IPS DF 6.9 (cell line): ENCODE measurements at regions not wholly inside any gene's neighbourhood (a gene's known extent, or its start where the extent isn't known, plus 50 kb on each side); places are given as distances from the start of the nearest gene placed in this dataset.
"Not testable (repeated sequence)": the region's sequence is repeated elsewhere in the genome, so short reads cannot be mapped to it uniquely, and the experiment has no call there.

Experiments used
- DNase-seq: peaks from one replicate; pipeline ENCODE4 v3.0.0-alpha.2; 2013; ENCODE audit warnings: low read depth, low spot score
- H3K27ac ChIP-seq: one replicate; pipeline ENCODE4 v1.5.1; 2013; ENCODE audit warnings: low read length, control low read depth
- H3K27me3 ChIP-seq: 2 replicates; pipeline ENCODE4 v1.6.1; 2013; ENCODE audit warnings: mild to moderate bottlenecking, low read length; ENCODE audit not compliant: control insufficient read depth, insufficient read depth
- H3K36me3 ChIP-seq: 2 replicates; pipeline ENCODE4 v1.6.1; 2013; ENCODE audit warnings: low read length; ENCODE audit not compliant: control insufficient read depth, insufficient read depth
- H3K4me1 ChIP-seq: 2 replicates; pipeline ENCODE4 v1.6.1; 2013; ENCODE audit warnings: low read length; ENCODE audit not compliant: control insufficient read depth, insufficient read depth
- H3K4me3 ChIP-seq: 2 replicates; pipeline ENCODE4 v1.5.1; 2013; ENCODE audit warnings: mild to moderate bottlenecking, low read length
- H3K9me3 ChIP-seq: 2 replicates; pipeline ENCODE4 v1.6.1; 2013; ENCODE audit warnings: low read length, inconsistent platforms; ENCODE audit not compliant: control insufficient read depth, insufficient read depth
- WGBS: extraction: QIAGEN DNeasy Blood & Tissue Kit; methylation state at CpG from one replicate; pipeline ENCODE4 v1.1.7; 2013; ENCODE audit warnings: mixed read lengths, missing lambda C conversion rate; ENCODE audit not compliant: insufficient read length, insufficient coverage; 5-methylcytosine and 5-hydroxymethylcytosine counted together

DNA sequence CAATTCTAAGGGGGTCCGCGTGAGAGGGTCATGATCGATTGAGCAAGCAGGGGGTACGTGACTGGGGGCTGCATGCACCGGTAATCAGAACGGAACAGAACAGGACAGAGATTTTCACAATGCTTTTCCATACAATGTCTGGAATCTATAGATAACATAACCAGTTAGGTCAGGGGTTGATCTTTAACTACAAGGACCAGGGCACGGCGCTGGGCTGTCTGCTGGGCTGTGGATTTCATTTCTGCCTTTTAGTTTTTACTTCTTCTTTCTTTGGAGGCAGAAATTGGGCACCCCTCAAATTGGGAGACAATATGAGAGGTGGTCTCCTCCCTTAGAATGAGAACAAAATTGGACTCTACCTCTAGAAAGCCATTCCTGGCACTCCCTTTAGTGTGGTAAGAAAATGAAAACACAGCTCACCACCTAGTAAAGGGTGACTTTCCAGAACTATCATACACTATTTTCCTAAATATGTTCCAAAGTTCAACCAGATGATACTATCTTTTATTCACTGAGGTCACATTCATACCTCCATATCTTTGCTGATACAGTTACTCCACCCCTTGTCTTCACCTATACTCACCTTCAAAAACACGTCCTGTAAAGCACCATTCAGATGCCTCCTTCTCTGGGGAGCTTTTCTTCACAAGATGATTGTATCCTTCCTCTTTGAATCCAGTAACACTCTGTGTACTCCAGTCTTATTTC lies 1058.3 kb upstream of the SLIT2 start:
- no peak overlapping the region for H3K27ac ChIP-seq
- no peak overlapping the region for H3K4me3 ChIP-seq
- no peaks in the 10 kb centered on the region for H3K36me3 ChIP-seq
- no peaks in the 10 kb centered on the region for H3K9me3 ChIP-seq
- no peak for DNase-seq
- WGBS = no CpG with 5 or more reads among the region's 9 CpGs
- H3K4me1 ChIP-seq = no peaks in the 10 kb centered on the region
- no peaks in the 10 kb centered on the region for H3K27me3 ChIP-seq

DNA sequence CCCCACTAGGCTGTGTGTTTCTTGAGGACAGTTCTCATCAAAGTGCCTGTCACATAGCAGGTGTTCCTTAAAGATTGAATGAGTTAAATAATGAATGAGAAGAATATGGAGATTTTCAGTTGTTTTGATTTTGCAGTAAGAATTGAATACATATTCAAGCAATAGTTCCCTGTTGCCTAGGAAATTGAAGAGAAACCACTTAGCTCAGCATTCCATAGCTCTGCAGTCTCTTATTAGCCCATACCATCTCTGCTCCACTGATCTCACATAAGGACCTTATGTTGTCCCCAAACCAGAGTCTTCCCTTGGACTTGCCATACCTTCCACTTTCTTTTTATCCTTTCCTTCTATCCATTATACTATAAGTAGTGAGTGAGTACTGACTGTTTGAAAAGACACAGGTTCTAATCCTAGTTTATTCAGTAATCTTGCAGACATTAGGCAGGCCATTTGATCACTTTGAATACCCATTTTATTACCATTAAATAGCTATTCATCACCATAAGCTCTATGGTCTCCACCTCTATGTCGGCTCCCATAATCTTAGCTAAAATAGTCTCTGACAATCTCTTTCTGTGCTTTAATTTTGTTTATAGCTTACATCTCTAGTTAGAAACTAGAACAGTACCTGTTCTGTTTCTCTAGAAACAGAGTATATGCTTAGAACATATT lies 1059.6 kb upstream of the SLIT2 start:
- no peaks in the 10 kb centered on the region for H3K27me3 ChIP-seq
- H3K36me3 ChIP-seq = no peaks in the 10 kb centered on the region
- no peaks in the 10 kb centered on the region for H3K9me3 ChIP-seq
- no peak for DNase-seq
- WGBS = no CpG with 5 or more reads among the region's 1 CpG
- H3K4me1 ChIP-seq = no peaks in the 10 kb centered on the region
- no peak overlapping the region for H3K4me3 ChIP-seq
- H3K27ac ChIP-seq = no peak overlapping the region

DNA sequence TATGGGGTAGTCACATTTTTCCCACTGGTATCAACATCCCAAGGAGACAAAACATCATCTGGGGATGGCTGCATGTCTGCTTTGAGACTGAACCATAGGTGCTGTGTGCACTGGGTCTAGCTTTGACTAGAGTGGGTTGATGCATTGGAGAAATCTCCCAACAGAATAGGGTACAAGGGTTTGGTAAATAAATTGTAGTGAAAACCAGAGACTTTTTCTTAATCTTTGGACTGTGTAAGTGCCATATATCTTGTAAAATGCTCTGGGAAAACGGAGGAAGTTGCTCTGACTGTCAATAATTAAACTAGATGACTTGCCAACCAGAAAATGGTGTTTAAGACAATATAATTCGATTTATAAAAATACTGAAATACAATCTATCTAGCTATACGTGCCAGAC lies 1064.0 kb upstream of the SLIT2 start:
- no peaks in the 10 kb centered on the region for H3K27me3 ChIP-seq
- H3K9me3 ChIP-seq = no peaks in the 10 kb centered on the region
- DNase-seq = no peak
- no CpG with 5 or more reads among the region's 3 CpGs for WGBS
- H3K4me1 ChIP-seq = no peaks in the 10 kb centered on the region
- H3K36me3 ChIP-seq = no peaks in the 10 kb centered on the region
- no peak overlapping the region for H3K4me3 ChIP-seq
- H3K27ac ChIP-seq = no peak overlapping the region

DNA sequence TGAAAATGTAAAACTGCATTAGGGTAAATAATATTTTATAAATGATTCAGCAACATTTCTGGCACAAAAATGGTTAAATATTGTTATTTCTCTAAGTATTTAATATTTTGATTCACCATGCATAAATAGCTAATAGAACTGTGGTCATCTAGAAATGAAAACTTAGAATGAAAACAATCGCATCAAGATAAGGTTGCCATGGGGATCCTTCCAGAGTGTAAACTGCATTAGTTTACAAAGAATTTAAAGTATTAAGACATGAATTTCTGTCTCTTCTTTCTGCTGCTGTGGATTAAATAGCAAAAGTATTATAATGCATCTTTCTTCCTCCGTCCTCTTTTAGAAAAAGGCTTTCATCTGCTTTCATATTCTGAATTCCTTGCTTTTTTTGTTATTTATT lies 1064.6 kb upstream of the SLIT2 start:
- H3K9me3 ChIP-seq = no peaks in the 10 kb centered on the region
- no CpG with 5 or more reads among the region's 2 CpGs for WGBS

DNA sequence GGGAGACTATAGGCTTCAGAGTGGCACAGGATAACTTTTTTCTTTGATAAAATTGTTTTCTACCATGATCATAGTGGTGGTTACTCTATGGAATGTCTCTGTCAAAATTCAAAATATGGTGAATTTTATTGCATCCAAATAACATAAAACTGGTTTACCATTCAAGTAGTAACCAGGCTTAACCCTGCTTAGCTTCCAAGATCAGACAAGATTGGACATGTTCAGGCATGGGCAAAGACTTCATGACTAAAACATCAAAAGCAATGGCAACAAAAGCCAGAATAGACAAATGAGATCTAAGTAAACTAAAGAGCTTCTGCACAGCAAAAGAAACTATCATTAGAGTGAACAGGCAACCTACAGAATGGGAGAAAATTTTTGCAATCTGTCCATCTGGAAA lies 1070.1 kb upstream of the SLIT2 start:
- not testable (repeated sequence) for H3K27ac ChIP-seq, H3K4me1 ChIP-seq, DNase-seq, H3K36me3 ChIP-seq, H3K9me3 ChIP-seq, H3K4me3 ChIP-seq, H3K27me3 ChIP-seq

More for the DNA sequence above, 1064.6 kb upstream of the SLIT2 start:
- Histone ChIP-seq H3K4me1 (no peaks in the 10 kb centered on the region), H3K27ac (no peak overlapping the region), H3K4me3 (no peak overlapping the region), H3K36me3 (no peaks in the 10 kb centered on the region), H3K27me3 (no peaks in the 10 kb centered on the region)
- no peak for DNase-seq

DNA sequence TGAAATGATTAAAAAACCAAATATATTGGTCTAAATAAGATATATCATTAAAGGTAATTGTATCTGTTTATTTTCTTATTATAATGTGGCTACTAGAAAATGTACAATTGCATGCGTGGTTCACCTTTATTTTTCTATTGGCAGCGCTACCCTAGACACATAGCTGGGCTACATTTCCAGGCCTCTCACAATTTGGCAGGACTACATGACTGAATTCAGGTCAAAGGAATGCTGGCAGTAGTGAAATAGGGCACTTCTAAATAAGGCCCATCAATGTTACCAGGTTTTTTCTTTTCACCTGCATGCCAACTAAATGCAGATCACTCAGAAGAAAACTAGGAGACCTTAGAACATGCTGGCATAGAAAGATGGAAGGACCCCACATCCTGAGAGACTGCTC lies 1072.9 kb upstream of the SLIT2 start:
- H3K4me1 ChIP-seq = no peaks in the 10 kb centered on the region
- no peaks in the 10 kb centered on the region for H3K27me3 ChIP-seq
- no peak overlapping the region for H3K27ac ChIP-seq
- H3K9me3 ChIP-seq = no peaks in the 10 kb centered on the region
- no peaks in the 10 kb centered on the region for H3K36me3 ChIP-seq
- no CpG with 5 or more reads among the region's 2 CpGs for WGBS
- DNase-seq = no peak
- no peak overlapping the region for H3K4me3 ChIP-seq

DNA sequence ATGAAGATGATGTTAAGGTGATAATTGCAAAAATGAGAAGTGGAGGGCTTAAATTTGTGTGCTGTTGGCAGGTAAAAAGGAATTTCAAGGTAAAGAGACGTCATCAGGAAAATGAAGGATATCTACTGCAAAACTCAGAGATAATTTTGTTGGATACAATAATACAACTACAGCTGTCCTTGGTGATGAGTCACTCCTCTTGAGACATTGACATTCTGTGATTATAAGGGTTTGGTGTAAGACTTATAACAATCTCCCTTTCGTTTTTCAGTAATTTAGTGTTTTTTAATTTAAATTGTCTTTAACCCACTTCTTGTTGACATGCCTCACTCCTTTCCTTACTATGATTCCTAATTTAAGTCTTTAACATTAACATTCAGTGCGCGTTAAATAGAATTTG lies 1074.1 kb upstream of the SLIT2 start:
- no peaks in the 10 kb centered on the region for H3K4me1 ChIP-seq
- no CpG with 5 or more reads among the region's 4 CpGs for WGBS
- DNase-seq = no peak
- no peaks in the 10 kb centered on the region for H3K36me3 ChIP-seq
- H3K27ac ChIP-seq = no peak overlapping the region
- H3K4me3 ChIP-seq = no peak overlapping the region
- H3K9me3 ChIP-seq = no peaks in the 10 kb centered on the region
- H3K27me3 ChIP-seq = no peaks in the 10 kb centered on the region

DNA sequence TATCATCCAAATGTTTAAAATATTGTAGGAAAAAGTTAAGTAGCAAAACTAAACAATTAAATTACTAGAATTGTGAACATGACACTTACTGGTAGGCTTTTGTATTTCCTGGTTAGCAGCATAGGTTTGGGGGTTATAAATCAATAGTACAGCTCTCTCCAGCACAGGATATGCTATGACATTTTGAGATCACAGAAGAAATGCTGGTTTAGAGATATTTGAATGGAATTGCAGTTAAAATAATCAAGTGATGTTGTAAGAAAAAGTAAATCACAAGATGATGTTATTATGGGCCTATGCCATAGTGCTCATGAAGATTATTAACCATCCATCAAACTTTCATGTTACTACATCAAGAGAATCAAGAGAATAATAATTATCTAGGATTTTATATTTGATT lies 1079.9 kb upstream of the SLIT2 start:
- DNase-seq = no peak
- no peak overlapping the region for H3K4me3 ChIP-seq
- no peaks in the 10 kb centered on the region for H3K36me3 ChIP-seq
- H3K9me3 ChIP-seq = no peaks in the 10 kb centered on the region
- H3K27ac ChIP-seq = no peak overlapping the region
- no peaks in the 10 kb centered on the region for H3K27me3 ChIP-seq
- H3K4me1 ChIP-seq = no peaks in the 10 kb centered on the region

DNA sequence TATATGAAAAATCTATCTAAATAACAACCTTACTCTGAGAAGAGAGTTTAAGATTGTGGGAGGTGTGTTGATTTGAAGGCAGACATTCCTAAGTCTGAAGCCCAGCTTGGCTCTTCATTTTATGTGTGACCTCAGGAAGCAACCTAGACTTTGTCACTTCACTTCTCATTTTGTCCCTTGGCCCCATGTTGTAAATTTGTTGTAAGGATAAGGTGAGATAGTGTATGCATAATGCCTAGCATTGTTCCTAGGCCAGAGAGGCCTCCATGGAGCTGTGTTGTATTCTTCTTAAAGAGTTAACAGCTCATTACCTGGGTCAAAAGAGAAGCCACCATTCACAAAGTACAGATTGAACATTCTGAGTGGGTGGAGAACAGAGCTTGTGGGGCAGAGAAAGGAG lies 1084.4 kb upstream of the SLIT2 start:
- H3K4me1 ChIP-seq = no peaks in the 10 kb centered on the region
- H3K9me3 ChIP-seq = no peaks in the 10 kb centered on the region

DNA sequence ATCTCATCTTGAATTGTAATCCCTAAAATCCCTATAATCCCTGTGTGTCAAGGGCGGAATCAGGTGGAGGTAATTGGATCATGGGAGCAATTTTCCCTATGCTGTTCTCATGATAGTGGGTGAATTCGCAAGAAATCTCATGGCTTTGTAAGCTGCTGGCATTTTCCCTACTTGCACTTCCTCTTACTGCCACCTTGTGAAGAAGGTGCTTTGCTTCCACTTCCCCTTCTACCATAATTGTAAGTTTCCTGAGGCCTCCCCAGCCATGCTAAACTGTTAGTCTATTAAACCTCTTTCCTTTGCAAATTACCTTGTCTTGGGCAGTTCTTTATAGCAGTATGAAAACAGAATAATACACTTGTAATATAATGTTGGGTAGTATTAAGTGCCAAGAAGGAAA lies 1087.4 kb upstream of the SLIT2 start:
- WGBS = no CpG with 5 or more reads among the region's 2 CpGs
- H3K36me3 ChIP-seq = no peaks in the 10 kb centered on the region

More for the DNA sequence above, 1084.4 kb upstream of the SLIT2 start:
- no peaks in the 10 kb centered on the region for H3K27me3 ChIP-seq
- H3K27ac ChIP-seq = no peak overlapping the region
- H3K4me3 ChIP-seq = no peak overlapping the region
- no peak for DNase-seq
- no peaks in the 10 kb centered on the region for H3K36me3 ChIP-seq

DNA sequence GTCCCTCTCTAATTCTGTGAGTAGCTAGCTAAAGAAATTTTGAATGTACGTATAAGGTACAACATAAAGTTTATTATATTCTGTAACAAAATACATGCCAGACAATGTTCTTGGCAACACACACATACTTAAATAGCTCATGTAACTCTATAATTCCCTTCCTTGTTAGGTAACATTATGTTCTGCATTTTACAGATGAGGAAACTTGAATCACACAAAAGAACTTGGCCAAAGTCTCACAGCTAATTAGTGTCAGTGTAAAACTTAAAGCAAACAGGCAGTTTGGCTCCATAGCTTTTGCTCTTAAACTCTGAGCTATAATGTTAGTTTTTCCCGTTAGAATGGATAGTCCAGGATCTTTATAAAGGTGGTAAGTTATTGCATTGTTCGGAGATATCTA lies 1091.8 kb upstream of the SLIT2 start:
- H3K9me3 ChIP-seq = no peaks in the 10 kb centered on the region
- H3K27me3 ChIP-seq = no peaks in the 10 kb centered on the region
- H3K27ac ChIP-seq = no peak overlapping the region
- H3K4me1 ChIP-seq = no peaks in the 10 kb centered on the region
- no peak overlapping the region for H3K4me3 ChIP-seq
- no peak for DNase-seq
- WGBS = no CpG with 5 or more reads among the region's 3 CpGs
- no peaks in the 10 kb centered on the region for H3K36me3 ChIP-seq

More for the DNA sequence above, 1087.4 kb upstream of the SLIT2 start:
- DNase-seq = no peak
- no peak overlapping the region for H3K4me3 ChIP-seq
- H3K9me3 ChIP-seq = no peaks in the 10 kb centered on the region
- H3K27ac ChIP-seq = no peak overlapping the region
- H3K27me3 ChIP-seq = no peaks in the 10 kb centered on the region
- H3K4me1 ChIP-seq = no peaks in the 10 kb centered on the region
